Prostate gland (tissue), 2 donors: ENCODE measurements at regions not wholly inside any gene's neighbourhood (a gene's known extent, or its start where the extent isn't known, plus 50 kb on each side); places are given as distances from the start of the nearest gene placed in this dataset.

Source experiments
- CTCF ChIP-seq, 4 experiments: fragments of 200-600 bp in 2 of 4; fragments of 450-650 bp in 2 of 4; sonication (generic) in 2 of 4; IDR thresholded peaks; 1 replicate in 3 of 4; 2 replicates in 1 of 4; pipeline ENCODE4 v1.5.1; 2016 to 2019; ENCODE audit warnings: antibody characterized with exemption in 4 of 4, mild to moderate bottlenecking in 2 of 4, moderate library complexity in 2 of 4
- POLR2A ChIP-seq: fragments of 450-650 bp; IDR thresholded peaks from one replicate; pipeline ENCODE4 v1.6.1; 2016; ENCODE audit warnings: antibody characterized with exemption, mild to moderate bottlenecking
- POLR2AphosphoS5 ChIP-seq: sonication (generic); formaldehyde crosslinking; IDR thresholded peaks from one replicate; pipeline ENCODE4 v1.6.1; 2017; ENCODE audit warnings: antibody characterized with exemption

GRCh38 chr21:27776925-27777553 is 810.2 kb upstream of the ADAMTS5 start:
- TF ChIP-seq POLR2A (no peak), CTCF (IDR thresholded peaks at IDR 0.05) (no peak), POLR2AphosphoS5 (no peak)
